Vagina (tissue), 2 donors: ENCODE measurements at regions not wholly inside any gene's neighbourhood (a gene's known extent, or its start where the extent isn't known, plus 50 kb on each side); places are given as distances from the start of the nearest gene placed in this dataset.

ENCODE experiments used
- POLR2A ChIP-seq, 2 donors: fragments of 450-650 bp; IDR thresholded peaks; one replicate each; pipeline ENCODE4 v1.6.1; 2017; ENCODE audit warnings: antibody characterized with exemption in 2 of 2, mild to moderate bottlenecking in 2 of 2, moderate library complexity in 2 of 2
- POLR2AphosphoS5 ChIP-seq, 2 donors: sonication (generic); formaldehyde crosslinking; IDR thresholded peaks; one replicate each; pipeline ENCODE4 v1.9.0; 2017; ENCODE audit warnings: antibody characterized with exemption in 2 of 2, mild to moderate bottlenecking in 2 of 2, low read depth in 1 of 2; ENCODE audit not compliant: insufficient read depth in 1 of 2
- TF ChIP-seq, protein P1 (sequence below), 3 experiments: fragments of 450-650 bp in 2 of 3; fragments of 200-600 bp in 1 of 3; sonication (generic) in 1 of 3; IDR thresholded peaks; one replicate each; pipeline ENCODE4 v1.5.1; 2017 to 2019; ENCODE audit warnings: antibody characterized with exemption in 3 of 3, mild to moderate bottlenecking in 2 of 3, moderate library complexity in 2 of 3

DNA sequence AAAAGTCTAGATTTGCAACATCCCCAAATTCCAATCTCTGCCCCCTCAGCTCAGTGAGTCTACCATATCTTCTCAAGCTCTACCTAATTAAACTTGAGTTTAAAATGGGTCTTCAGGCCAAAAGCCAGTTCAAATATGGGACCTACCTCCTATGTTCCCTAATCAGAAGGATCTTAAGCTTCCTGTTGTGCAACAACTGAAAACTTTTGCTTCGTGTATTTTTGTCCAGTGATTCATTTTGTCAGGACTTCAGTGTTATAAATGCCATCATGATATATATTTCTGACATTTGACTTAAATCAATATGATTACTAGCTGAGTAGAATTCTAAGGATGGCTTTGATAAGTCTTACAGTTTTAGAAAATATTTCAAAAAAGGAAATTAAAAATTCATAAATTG is 622.6 kb upstream of the PTCHD4 start:
- TF ChIP-seq, protein P1, sequence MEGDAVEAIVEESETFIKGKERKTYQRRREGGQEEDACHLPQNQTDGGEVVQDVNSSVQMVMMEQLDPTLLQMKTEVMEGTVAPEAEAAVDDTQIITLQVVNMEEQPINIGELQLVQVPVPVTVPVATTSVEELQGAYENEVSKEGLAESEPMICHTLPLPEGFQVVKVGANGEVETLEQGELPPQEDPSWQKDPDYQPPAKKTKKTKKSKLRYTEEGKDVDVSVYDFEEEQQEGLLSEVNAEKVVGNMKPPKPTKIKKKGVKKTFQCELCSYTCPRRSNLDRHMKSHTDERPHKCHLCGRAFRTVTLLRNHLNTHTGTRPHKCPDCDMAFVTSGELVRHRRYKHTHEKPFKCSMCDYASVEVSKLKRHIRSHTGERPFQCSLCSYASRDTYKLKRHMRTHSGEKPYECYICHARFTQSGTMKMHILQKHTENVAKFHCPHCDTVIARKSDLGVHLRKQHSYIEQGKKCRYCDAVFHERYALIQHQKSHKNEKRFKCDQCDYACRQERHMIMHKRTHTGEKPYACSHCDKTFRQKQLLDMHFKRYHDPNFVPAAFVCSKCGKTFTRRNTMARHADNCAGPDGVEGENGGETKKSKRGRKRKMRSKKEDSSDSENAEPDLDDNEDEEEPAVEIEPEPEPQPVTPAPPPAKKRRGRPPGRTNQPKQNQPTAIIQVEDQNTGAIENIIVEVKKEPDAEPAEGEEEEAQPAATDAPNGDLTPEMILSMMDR (IDR thresholded peaks at IDR 0.05): no peak
- TF ChIP-seq POLR2AphosphoS5 (IDR thresholded peaks at IDR 0.05; ENCODE audit: insufficient read depth in 1 of 2, low read depth in 1 of 2) (no peak), POLR2A (IDR thresholded peaks at IDR 0.05) (no peak)
